Panc1 (cell line): ENCODE measurements at regions not wholly inside any gene's neighbourhood (a gene's known extent, or its start where the extent isn't known, plus 50 kb on each side); places are given as distances from the start of the nearest gene placed in this dataset.

Source experiments
- ATAC-seq: fragments of 200-7000 bp; cut with Tn5 transposase; 2 replicates; pipeline ENCODE4 v1.9.1; 2020; ENCODE audit warnings: mild to moderate bottlenecking, moderate library complexity
- BruUV-seq: library from RNA; stranded (reverse); fragments of 400-500 nt; replicated peaks from 2 replicates; lab custom pipeline; 2021; lab: Mats Ljungman, UMichigan
- CTCF ChIA-PET: fragments of 300-600 bp; sonication (Branson Sonifier 250); formaldehyde crosslinking; loops from one replicate; lab custom pipeline; 2022; ENCODE audit warnings: antibody characterized with exemption; lab: Charles Lee
- POLR2A ChIA-PET: fragments of 300-600 bp; sonication (Branson Sonifier 250); formaldehyde crosslinking; loops from one replicate; lab custom pipeline; 2022; ENCODE audit warnings: antibody characterized with exemption; lab: Charles Lee
- DNase-seq: peaks from one replicate; pipeline ENCODE4 v3.0.0-alpha.2; 2010; ENCODE audit warnings: low read depth, low spot score
- H3K27ac ChIP-seq: 2 replicates; pipeline ENCODE4 v1.5.1; 2011; ENCODE audit warnings: mild to moderate bottlenecking, low read length, inconsistent platforms
- H3K27me3 ChIP-seq: fragments of 200-500 bp; sonication (Bioruptor generic); 2 replicates; pipeline ENCODE4 v1.6.0; 2014; ENCODE audit warnings: low read length, inconsistent platforms; ENCODE audit not compliant: control insufficient read depth, insufficient read depth
- H3K36me3 ChIP-seq: fragments of 200-500 bp; sonication (Bioruptor generic); 2 replicates; pipeline ENCODE4 v1.5.1; 2014; ENCODE audit warnings: inconsistent platforms, mild to moderate bottlenecking, low read length, moderate library complexity; ENCODE audit not compliant: control insufficient read depth, insufficient read depth
- H3K4me1 ChIP-seq: 2 replicates; pipeline ENCODE4 v1.5.1; 2011; ENCODE audit warnings: inconsistent platforms, mild to moderate bottlenecking, low read length, moderate library complexity; ENCODE audit not compliant: control insufficient read depth, insufficient read depth
- H3K4me3 ChIP-seq, 2 experiments: 2 replicates each; pipeline ENCODE4 v1.5.1; 2011 to 2012; ENCODE audit warnings: low read depth in 2 of 2, low read length in 2 of 2, mild to moderate bottlenecking in 2 of 2, inconsistent platforms in 1 of 2, moderate library complexity in 1 of 2
- H3K9me3 ChIP-seq: fragments of 200-500 bp; sonication (Bioruptor generic); 2 replicates; pipeline ENCODE4 v1.5.1; 2014; ENCODE audit warnings: low read depth, mild to moderate bottlenecking, inconsistent platforms, low read length, moderate library complexity; ENCODE audit not compliant: control insufficient read depth, insufficient read depth
- CTCF ChIP-seq: fragments of 450-650 bp; IDR thresholded peaks from 2 replicates; pipeline ENCODE4 v1.5.1; 2017; ENCODE audit warnings: mild to moderate bottlenecking
- POLR2AphosphoS5 ChIP-seq: IDR thresholded peaks from 2 replicates; pipeline ENCODE4 v1.6.1; 2012; ENCODE audit warnings: mild to moderate bottlenecking, low read depth, low read length, moderate library complexity
- REST ChIP-seq, 2 experiments: IDR thresholded peaks; 2 replicates each; pipeline ENCODE4 v1.6.1; 2011 to 2012; ENCODE audit warnings: low read depth in 2 of 2, control low read depth in 1 of 2, low read length in 1 of 2, mild to moderate bottlenecking in 1 of 2, moderate library complexity in 1 of 2; ENCODE audit not compliant: insufficient read depth in 1 of 2
- SIN3A ChIP-seq: IDR thresholded peaks from 2 replicates; pipeline ENCODE4 v1.6.1; 2012; ENCODE audit warnings: low read depth, mild to moderate bottlenecking, low read length, moderate library complexity, borderline replicate concordance; ENCODE audit not compliant: insufficient read depth
- TCF7L2 ChIP-seq: IDR thresholded peaks from 2 replicates; pipeline ENCODE4 v1.6.1; 2011; ENCODE audit warnings: mild to moderate bottlenecking, low read depth, low read length, inconsistent platforms
- in situ Hi-C: cut with HindIII; loops from 2 replicates; pipeline ENCODE4 v1.10.0; 2016; ENCODE audit warnings: low sequenced_read_pairs, low pct_unique_long_range_greater_than_20kb
- intact Hi-C: fragments of 100-400 bp; cut with micrococcal nuclease; formaldehyde crosslinking; loops from one replicate; pipeline ENCODE4 v1.10.0; 2022; ENCODE audit not compliant: unreplicated experiment

DNA sequence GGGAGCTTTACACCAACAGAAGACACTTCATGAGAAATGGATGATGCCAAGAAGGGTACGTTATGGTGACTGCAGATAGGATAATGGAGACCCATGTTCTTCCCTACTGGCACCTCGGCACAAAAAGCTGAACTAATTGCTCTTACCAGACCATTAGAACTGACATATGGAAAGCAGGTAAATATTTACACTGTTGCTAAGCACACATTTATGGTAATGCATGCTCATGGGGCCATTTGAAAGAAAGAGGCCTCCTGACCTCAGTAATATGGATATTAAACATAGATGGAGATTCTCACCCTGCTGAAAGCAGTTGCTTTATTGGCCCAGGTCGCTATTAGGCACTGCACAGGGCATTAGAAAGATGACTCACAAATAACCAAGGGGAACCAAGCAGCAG is 1759.6 kb downstream of the C4orf33 start:
- Histone ChIP-seq H3K36me3 (no peaks in the 10 kb centered on the region), H3K4me3 (no peak overlapping the region), H3K4me1 (no peaks in the 10 kb centered on the region), H3K27ac (no peak overlapping the region), H3K9me3 (no peaks in the 10 kb centered on the region), H3K27me3 (no peaks in the 10 kb centered on the region)
- BruUV-seq = no TSS peak
- no peak for ATAC-seq
- CTCF ChIA-PET = no interaction called here
- TF ChIP-seq REST (IDR thresholded peaks at IDR 0.05; ENCODE audit: insufficient read depth in 1 of 2, low read depth in 2 of 2, low read length in 1 of 2) (no peak), POLR2AphosphoS5 (no peak), CTCF (no peak), SIN3A (no peak), TCF7L2 (no peak)
- no peak for DNase-seq
- POLR2A ChIA-PET = no interaction called here
- intact Hi-C loops (no loop called here), in situ Hi-C loops (no loop called here)

DNA sequence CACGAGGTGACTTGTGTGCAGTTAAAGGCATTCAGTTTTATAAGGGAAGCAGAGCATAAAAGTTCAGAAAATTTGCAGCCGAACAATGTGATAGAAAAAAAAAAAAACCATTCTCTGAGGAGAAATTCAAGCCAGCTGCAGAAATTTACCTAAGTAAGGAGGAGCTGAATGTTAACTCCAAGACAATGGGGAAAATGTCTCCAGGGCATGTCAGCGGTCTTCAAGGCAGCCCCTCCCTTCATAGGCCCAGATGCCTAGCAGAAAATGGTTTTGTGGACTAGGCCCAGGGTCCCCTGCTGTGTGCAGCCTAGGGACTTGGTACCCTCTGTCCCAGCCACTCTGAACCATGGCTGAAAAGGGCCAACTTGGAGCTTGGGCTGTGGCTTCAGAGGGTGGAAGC is 1764.0 kb downstream of the C4orf33 start:
- POLR2A ChIA-PET = no interaction called here
- no peak overlapping the region for H3K4me3 ChIP-seq
- no peaks in the 10 kb centered on the region for H3K4me1 ChIP-seq
- no peak overlapping the region for H3K27ac ChIP-seq
- intact Hi-C loops (no loop called here), in situ Hi-C loops (no loop called here)
- H3K36me3 ChIP-seq = no peaks in the 10 kb centered on the region; the same call in 1 of the 2 replicates
- TF ChIP-seq SIN3A (no peak), REST (IDR thresholded peaks at IDR 0.05; ENCODE audit: insufficient read depth in 1 of 2, low read depth in 2 of 2, low read length in 1 of 2) (no peak), CTCF (no peak), POLR2AphosphoS5 (no peak), TCF7L2 (no peak)
- BruUV-seq = no TSS peak
- no peaks in the 10 kb centered on the region for H3K27me3 ChIP-seq
- DNase-seq = no peak
- no peak for ATAC-seq
- no peaks in the 10 kb centered on the region for H3K9me3 ChIP-seq
- CTCF ChIA-PET = no interaction called here
